GM18519 (cell line): ENCODE measurements at regions not wholly inside any gene's neighbourhood (a gene's known extent, or its start where the extent isn't known, plus 50 kb on each side); places are given as distances from the start of the nearest gene placed in this dataset.

Source experiments
- ATAC-seq: cut with Tn5 transposase; IDR thresholded peaks from one replicate; pipeline ENCODE4 v1.9.1; 2021; ENCODE audit warnings: mild to moderate bottlenecking, moderate library complexity; ENCODE audit not compliant: unreplicated experiment, low FRiP score

DNA sequence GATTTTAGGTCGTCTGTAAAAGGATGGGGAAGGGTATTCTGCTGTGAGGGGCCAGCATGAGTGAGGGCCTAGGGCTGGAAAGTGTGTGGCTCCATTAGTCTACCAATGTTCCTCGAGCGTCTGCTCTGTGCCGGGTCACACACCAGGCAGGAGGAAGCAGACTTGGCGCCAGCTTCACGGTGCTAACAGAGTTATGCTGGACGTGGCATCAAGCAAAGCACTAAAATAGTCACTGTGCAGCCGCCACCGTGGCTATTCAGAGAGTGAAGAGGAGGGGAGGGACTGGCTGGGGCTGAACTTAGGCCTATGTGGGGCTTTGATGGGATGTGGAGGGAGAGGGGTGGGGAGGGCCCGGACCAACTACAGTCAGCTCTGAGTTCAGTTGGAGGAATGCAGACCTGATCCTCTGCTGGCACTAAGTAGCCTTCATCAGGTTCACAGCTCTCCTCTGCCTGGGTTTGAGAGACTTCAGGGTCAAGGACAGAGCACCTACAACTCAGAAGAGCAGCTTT lies 83.9 kb upstream of the MSX1 start:
- ATAC-seq: no peak

DNA sequence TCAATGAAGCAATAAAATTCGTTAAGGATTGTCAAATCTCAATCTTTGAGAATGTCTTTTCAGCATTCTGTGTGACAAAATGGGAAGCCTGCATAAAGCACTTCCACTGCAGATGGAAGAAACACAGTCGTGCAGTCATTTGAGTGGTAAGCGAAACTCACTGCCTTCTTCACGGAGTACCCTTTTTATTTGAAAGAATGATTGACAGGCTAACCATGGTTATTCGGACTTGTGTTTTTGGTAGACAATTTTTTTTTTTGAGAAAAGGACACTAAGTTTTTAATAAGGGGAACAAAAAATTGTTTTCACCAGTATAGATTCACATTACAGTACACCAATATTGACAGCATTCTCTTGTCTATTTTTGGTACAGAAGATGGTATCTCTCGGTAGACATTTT lies 86.9 kb upstream of the MSX1 start:
- no peak for ATAC-seq

DNA sequence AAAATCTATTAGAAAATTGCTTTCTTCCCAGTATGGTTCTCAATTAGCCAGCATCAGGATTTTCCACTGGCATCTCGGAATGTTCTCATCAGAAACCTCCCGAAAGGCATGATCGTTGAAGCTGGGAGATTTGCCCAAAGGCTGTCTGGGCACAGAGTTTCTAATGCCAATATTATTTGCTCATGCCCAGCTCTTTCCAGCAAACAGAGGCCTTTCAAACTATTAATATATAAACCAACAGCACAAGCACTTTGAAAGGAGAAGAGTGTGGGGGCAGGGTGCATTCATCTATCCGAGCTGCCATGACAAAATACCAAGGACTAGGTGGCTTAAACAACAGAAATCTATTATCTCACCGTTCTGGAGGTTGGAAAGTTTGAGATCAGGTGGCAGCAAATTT lies 88.3 kb upstream of the MSX1 start:
- ATAC-seq: no peak

DNA sequence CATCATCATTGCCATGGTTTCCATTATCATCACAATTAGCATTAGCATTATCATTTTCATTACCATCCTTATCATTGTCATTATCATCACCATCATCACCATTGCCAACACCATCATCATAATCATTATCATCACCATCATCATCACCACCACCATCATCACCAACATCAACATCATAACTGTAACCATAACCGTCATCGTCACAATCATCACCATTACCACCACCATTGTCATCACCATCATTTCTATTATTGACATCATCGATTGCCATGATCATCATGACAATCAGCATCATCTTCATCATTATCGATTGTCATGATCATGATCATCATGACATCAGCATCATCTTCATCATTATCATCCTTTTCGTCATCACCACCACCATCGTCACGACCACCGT lies 88.9 kb upstream of the MSX1 start:
- no peak for ATAC-seq

DNA sequence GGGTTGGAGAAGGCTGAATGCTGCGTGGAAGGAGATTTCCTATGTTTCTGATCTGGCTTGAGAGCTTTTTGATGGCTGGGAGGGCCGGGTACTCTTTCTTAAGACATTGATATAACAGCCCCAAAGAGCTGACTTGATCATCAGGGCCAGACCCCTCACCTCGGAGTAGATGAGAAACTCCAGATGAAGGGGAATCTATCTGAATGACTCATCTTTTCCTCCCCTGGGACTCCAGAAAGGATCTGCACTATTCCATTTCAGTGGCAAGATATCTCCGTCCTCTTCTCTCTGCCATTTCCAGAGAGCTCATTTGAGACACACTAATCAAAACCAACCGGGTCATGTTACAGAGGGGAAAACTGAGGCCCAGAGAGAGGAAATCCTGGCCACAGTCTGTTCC lies 92.9 kb upstream of the MSX1 start:
- ATAC-seq: no peak

DNA sequence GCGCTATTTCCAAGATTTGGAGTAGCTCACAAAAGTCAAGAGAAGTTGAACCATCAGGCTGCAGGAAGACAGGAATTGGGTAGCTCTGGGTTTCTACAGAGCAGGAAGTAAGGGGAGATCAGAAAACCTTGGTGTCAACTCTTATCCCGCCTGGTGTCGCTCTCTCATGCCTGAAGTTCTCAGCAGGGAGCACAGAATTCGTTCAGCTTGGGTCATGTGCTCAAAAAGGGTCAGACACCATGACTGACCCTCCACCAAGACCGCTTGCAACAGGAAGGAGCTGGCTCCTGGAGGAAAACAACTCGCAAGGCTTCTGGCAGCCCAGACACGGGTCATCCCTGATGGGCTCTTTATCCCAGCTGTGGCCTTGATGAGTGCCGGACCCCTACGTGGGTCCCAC lies 93.7 kb upstream of the MSX1 start:
- ATAC-seq: no peak

DNA sequence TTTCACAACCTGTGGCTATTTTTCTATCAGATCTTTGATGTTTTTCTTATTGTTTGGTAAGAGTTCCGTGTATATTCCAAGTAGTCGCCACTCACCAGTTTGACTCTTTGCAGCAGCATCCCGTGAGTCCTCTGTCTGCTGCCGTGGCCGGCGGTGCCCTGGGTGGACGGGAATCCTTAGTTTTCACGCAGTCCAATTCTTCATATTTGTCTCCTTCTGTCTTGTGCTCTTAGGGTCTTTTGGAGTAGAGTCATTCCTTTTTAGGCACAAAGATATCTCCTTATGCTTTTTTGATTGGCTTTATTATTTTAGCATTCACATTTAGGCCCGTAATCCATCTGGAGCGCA lies 94.9 kb upstream of the MSX1 start:
- ATAC-seq: no peak

DNA sequence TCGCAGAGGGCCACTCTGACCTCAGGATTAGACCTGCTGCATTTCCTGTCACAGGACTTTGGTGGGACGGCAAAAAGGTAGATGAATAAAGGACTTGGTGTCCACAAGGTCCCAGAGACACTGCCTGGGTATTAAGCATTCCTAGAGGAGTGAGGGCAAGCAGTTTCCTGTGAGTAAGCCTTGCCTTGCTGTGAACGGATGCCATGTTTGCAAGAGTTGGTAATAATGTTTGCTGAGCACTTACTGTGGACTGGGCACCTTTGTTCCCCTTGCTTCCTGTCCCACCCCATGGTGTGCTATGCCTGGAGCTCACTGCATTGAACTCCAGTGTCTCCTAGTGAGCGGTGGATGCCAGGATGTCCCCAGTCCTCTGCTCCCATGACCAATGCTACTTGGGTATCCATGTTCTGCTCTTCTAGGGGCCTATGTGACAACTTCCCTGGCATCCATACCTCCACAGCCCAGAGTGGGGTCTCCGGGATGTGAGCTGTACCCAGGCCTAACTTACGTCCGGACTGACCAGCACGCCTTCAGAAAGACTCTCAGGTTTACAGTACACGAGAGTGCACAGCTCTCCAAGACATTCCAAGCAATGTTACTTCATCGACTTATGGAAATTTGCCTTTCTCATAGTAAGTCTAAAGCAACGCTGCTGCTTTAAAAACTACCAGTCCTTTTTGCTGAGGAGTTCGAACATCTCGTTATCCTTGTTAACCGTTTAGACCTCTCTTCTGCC lies 95.5 kb upstream of the MSX1 start:
- no peak for ATAC-seq

DNA sequence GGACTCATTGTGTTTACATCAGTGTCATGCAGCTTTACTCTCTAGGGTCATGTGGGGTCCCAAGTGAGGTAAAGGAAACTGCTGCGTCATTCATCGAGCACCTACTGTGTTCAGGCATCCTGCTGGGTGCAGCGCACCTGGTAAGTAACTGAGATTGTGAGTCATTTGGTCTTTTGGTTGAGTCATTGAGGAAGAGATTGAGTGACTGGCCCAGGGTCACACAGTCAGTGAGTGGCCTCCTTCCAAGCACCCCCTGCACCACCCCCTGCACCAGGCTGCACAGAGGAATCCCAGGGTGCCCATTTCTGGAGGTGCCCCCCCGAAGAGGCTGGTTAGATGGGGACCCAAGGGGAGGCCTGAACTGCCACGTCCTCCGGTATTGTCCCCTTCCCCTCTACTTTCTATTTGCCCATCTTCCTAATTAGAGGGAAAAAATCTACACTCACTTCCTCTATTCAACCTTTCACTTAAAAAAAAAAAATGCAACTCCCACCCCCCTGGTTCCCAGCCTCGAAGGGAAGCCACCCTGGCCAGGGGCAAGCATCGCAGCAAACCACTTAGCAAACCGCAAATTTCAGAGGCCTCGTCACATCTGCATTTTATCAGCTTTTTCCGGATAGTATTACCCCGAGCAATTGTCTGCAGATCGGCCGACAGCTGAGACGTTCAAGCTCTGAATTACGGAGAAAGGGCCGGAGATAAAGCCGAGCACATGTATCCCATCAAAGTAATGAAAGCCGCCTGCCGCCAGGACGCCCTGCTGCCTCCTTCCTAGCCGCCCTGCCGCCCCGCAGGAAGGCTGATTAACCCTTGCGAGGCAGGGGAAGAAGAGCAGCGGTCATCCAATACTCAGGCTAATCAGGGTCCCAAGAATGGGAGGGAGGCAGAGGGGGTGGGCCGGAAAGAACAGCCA lies 96.3 kb upstream of the MSX1 start:
- ATAC-seq: peak; percentile 95

DNA sequence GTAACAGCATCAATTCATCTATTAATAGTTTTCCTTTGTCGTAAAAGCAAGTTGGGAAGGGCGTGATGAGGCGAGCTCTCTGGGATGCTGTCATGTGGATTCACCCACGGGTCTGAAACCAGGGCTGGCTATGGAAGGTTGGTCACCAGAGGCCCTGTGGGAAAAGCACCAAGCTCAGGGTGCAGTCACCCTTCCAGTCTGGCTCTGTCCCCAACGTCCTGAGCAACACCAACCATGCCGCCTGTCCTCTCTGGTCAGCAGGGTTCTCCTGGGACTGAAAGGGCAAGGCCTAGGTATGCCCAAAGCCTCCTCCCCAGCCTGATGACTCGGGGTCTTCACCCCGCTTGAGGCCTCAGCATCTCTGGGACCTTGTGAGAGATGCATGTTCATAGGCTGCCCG lies 97.2 kb upstream of the MSX1 start:
- no peak for ATAC-seq

DNA sequence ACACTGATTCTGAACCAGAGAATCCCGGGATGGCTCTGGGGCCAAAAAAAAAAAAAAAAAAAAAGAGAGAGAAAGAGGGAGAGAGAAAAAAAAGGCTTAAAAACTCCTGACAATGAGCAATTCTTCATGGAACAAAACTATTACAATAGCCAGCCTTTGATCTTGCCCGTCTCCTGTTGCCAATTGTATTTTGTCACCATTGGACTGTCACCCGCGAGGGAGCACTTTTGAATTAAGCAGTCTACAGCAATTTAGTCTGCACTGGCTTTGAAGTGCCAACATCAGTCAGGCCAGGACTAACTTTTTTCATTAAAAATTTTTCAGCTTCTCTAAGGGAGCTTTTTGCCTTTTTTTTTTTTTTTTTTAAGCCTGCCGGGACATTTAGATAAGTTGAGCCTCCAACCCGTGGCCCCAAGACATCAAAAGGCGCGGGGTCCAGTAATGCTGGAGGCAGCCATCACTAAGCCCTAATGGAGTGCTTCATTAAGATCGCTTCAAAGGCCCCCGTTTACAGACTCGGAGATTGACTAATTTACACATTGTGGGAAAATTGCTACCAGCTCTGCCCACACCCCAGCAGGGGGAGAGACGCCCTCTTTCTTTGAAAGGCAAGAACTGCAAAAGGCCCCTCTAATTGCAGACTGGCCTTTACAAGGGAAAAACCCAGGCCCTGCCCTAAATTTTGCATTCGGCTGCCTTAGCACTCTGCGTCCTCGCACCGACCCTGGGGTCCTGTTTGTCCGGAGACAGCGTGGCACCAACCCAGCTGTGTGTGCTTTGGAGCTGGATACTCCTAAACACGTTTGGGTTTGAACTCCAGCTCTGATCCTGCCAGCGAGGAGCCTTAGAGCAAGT lies 98.1 kb upstream of the MSX1 start:
- ATAC-seq: no peak

DNA sequence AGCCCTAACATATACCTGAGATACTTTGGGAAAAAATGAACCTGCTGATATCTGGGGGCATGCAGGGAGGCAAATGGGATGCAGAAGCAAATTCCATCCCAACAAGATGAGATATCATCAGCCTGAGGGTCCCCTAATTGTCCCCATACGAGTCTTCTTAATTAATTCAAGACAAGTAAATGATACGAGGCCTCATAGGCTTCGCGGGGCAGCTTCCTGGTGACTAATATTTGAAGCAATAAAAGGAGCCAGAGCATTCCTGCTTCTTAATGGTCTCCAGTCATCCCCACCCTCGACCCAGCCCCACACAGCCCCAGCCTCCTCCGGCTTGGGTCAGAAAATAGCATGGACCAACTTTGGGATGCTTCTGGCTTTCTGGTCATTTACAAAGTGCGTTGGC lies 99.6 kb upstream of the MSX1 start:
- ATAC-seq: no peak

DNA sequence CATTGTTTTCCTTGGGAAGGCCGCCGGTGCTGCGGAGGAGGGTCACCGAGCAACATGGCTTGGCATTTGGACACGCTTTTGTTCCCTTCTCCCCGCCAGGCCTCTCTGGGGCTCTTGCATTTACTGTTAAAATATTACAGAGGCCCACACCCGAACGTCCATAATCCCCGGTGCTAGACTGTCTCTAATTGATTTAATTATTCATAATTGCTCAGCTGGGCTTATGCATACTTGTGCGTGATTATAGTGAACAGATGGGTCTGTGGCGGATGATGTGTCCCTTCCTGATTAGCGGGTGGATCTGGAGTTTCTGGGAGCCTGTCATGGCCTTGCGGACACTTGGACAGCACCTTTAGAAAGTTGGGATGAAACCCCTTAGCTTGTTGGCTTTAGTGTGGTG lies 100.2 kb upstream of the MSX1 start:
- ATAC-seq: no peak

DNA sequence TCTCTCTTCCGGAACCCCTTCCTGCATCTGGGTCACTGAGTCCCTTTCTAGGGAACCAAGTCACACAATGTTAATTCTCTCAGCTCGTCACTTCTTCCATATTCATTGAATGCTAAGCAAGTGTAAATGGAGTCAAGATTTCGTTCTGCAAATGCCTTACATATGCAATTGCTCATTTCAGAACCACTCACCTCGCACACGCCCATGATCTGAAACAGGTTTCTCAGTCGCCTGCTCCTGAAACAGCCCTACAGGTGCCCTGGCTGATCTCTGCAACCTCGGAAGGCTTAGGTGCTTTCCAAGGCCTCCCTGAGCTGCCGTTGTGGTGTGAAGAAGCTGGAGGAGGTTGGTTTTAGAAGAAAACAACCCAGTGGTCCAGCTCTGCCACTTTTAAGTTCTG lies 100.8 kb upstream of the MSX1 start:
- no peak for ATAC-seq

DNA sequence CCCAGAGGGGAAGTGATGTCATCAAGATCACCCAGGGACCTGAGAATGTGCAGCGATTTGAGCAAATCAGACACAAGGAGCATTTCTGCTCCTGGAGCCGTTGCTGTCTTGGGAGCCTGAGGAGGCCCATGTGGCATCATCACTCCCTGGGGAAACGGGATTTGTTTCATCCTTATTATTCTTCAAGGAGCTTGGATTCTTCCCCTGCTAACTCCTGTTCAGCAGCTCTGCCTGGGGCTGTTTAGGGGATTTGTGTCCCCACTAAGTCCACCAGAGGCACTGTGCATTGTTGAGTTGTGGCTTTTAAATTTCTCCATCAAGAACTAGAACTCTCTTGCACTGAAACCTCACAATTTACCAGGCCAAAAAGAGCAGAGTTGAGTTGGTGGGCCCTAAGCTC lies 104.2 kb upstream of the MSX1 start:
- ATAC-seq: no peak

DNA sequence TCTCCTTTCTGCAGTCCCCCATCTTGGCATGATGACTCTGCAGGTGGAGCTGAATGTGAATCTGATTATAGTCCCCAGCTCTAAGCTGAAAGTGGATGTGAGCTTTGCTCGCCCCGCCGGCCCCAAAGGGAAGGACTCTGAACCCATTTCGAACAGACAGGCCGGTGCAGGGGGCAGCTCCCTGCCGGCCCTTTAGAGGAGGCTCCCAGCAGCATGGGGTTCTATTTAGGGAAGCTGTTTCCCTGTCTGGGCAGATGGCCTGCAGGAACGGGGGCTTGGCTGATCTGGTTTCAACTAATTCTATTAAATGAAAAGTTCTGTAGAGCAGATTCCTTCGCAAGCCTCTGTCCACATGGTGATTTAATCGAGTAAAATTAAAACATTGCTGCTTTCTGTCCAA lies 104.8 kb upstream of the MSX1 start:
- no peak for ATAC-seq

DNA sequence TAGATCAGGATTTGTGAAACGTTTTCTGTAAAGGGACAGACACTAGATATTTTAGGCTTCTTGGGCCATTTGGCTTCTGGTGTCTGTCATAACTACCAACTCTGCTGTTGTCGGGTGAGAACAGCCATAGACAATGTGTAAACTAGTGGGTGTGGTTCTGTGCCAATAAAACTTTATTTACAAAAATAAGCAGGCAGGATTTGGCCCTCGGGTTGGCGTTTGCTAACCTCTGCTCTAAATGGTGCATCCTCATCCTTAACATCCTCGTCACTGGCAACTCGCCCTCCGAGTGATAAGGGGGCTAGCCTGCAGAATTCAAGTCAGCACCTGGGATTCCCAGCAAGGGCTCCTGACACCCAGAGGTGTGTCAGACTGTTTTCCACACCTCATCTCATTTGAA lies 105.8 kb upstream of the MSX1 start:
- ATAC-seq: no peak

DNA sequence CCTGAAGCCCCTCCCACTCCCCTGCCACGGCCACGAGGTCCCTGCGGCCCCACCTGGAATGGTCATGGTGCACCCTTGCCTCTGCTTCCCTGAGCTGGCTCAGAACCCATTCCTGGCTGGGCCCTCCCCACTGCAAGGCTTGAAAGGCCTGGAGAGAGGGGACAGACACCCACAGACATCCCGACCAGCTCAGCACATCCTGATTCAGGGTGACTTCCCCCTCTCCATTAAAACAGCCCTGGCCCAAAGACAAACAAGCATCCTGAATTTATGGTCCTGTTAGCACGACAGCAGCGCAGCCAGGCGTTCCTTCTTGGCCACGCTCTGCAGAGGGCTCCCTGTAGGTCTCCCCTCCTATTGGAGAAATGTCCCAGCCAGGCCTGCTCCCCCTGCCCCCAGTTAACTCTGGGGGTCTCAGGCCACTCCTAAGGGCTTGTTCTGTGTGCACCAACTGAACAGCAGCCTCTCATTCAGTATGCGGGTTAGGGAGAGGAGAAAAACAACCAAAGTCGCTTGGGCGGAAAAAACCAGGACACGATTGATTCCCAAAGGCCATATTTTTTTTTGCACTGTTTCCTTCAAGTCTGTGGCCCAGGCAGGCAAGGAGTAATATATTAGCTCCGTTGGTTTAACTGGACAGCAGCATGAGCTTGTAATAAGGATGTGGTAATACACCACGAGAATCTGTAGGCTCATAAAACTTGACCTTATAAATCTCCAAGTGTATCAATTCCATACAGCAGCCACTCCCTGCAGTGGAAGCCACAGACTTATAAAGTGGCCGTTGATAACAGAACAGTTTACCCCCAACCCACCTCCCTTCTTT lies 106.7 kb upstream of the MSX1 start:
- no peak for ATAC-seq

DNA sequence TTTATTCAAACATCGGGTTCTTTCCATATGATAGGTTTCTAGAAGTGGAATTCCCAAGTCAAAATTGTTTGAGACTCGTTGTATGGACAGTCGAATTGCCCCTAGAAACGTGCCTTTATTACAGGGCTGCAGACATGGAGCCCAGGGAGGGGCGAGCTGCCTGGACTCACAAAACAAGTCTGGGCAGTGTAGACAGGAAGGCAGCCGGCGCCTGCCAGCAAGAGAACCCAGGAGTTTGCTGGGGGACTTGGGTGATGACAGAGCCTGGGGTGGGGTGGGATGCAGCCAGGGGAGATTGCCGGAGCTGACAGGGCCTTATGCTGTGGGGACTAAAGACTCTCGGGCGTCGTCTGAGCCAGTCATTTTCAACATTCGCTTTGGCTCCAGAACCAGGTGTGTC lies 107.4 kb upstream of the MSX1 start:
- no peak for ATAC-seq

DNA sequence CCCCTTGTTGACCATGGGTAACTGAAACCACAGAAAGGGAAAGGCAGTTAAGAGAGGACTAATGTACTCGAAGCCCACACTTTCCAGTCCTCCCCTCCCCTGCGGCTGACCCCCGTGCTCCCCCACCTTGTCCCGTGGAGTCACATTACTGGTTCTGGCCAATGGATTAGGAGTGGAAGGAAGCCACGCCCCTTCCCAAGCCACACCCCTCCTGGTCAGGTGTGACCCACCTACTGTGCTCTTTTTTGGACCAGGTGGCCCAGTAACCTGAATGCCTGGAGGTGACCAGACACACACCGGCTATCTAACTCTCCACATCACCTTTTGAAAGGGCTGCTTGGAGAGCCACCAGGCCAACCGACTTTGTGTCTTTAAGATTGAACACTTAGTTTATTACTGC lies 109.3 kb upstream of the MSX1 start:
- no peak for ATAC-seq
